ENCODE measurements at regions not wholly inside any gene's neighbourhood (a gene's known extent, or its start where the extent isn't known, plus 50 kb on each side); places are given as distances from the start of the nearest gene placed in this dataset.

DNA sequence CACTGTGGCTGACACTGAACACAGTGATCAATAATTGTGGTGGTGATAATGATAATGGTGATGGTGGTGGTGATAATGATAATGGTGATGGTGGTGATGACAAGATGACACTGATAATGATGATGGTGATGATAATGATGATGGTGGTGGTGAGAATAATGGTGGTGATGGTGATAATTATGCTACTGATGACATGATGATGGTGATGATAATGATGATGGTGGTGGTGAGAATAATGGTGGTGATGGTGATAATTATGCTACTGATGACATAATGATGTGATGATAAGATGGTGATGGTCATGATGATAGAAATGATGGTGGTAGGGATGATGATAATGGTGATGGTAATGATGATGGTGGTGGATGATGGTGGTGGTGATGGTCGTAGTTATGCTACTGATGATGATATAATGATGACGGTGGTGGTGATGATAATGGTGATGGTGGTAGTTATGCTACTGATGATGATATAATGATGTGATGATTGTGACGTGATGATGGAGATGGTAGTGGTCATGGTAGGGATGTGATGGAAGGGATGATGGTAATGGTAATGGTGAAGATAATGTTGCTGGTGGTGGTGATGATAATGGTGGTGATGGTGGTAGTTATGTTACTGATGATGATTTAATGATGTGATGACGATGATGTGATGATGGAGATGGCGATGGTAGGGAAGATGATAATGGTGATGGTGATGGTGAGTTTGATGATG, 356.5 kb upstream of the CDH4 start:
- H3K9me3 Mint-ChIP-seq (ENCODE audit: unreplicated experiment): no peaks in the 10 kb centered on the region
- no peaks in the 10 kb centered on the region for H3K36me3 Mint-ChIP-seq (ENCODE audit: unreplicated experiment)
- H3K27me3 Mint-ChIP-seq (ENCODE audit: unreplicated experiment): no peaks in the 10 kb centered on the region
- H3K4me3 Mint-ChIP-seq (ENCODE audit: unreplicated experiment): no peak overlapping the region
- no peak for DNase-seq
- no peaks in the 10 kb centered on the region for H3K4me1 Mint-ChIP-seq (ENCODE audit: low read depth, unreplicated experiment)
- TF ChIP-seq CTCF (IDR thresholded peaks at IDR 0.05; ENCODE audit: partially characterized antibody, unreplicated experiment): no peak
- H3K27ac Mint-ChIP-seq (ENCODE audit: unreplicated experiment): no peak overlapping the region

DNA sequence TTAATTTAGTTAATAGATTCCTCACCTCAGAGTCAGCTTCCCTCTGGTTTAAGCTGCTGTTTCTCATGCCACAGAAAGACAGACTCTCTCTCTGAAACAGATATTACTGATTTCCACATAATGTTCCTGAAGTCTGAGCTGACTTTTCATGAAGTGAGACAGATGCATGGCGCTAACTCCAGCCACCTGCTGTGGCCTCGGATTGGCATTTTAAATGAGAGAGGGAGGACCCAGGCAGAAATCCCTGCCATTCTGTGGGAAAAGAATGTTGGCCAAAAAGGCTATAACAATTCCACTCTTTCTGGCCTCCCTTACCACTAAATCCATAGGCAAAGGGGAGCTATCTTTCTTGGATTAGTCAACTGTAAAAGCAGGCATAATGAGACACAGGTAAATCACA, 354.1 kb upstream of the CDH4 start:
- H3K27me3 Mint-ChIP-seq (ENCODE audit: unreplicated experiment): peaks cover 4% of the 10 kb centered on the region
- H3K4me3 Mint-ChIP-seq (ENCODE audit: unreplicated experiment): no peak overlapping the region
- DNase-seq: no peak
- H3K36me3 Mint-ChIP-seq (ENCODE audit: unreplicated experiment): peaks cover 7% of the 10 kb centered on the region
- TF ChIP-seq CTCF (IDR thresholded peaks at IDR 0.05; ENCODE audit: partially characterized antibody, unreplicated experiment): no peak
- no peaks in the 10 kb centered on the region for H3K4me1 Mint-ChIP-seq (ENCODE audit: low read depth, unreplicated experiment)
- no peak overlapping the region for H3K27ac Mint-ChIP-seq (ENCODE audit: unreplicated experiment)
- peaks cover 2% of the 10 kb centered on the region for H3K9me3 Mint-ChIP-seq (ENCODE audit: unreplicated experiment)

DNA sequence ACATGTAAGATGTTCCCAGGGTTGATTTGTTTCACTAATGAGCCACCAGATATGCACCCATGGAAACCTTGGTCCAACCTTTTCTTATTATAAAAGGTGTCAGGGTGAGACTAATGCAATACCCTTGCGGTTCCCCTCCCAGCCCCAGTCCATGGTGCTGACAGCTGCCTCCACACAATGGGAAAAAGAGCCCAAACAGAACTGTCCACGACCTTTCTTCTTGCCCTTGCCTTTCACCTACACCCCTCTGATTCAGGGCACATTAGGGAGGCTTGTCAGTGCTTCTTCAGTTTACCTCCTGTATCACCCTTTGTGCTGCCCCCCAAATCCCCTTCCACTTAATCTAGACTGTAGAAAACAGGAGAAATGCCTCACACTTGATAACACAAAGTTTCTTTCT, 352.7 kb upstream of the CDH4 start:
- no peak for TF ChIP-seq CTCF (IDR thresholded peaks at IDR 0.05; ENCODE audit: partially characterized antibody, unreplicated experiment)
- H3K27me3 Mint-ChIP-seq (ENCODE audit: unreplicated experiment): peaks cover 4% of the 10 kb centered on the region
- H3K36me3 Mint-ChIP-seq (ENCODE audit: unreplicated experiment): peaks cover 7% of the 10 kb centered on the region
- peaks cover 2% of the 10 kb centered on the region for H3K9me3 Mint-ChIP-seq (ENCODE audit: unreplicated experiment)
- no peak for DNase-seq
- H3K4me1 Mint-ChIP-seq (ENCODE audit: low read depth, unreplicated experiment): no peaks in the 10 kb centered on the region
- no peak overlapping the region for H3K27ac Mint-ChIP-seq (ENCODE audit: unreplicated experiment)
- no peak overlapping the region for H3K4me3 Mint-ChIP-seq (ENCODE audit: unreplicated experiment)

GRCh38 chr20:60900618-60901017, 351.4 kb upstream of the CDH4 start:
- no peak overlapping the region for H3K4me3 Mint-ChIP-seq (ENCODE audit: unreplicated experiment)
- no peak for TF ChIP-seq CTCF (IDR thresholded peaks at IDR 0.05; ENCODE audit: partially characterized antibody, unreplicated experiment)
- no peak overlapping the region for H3K27ac Mint-ChIP-seq (ENCODE audit: unreplicated experiment)
- H3K9me3 Mint-ChIP-seq (ENCODE audit: unreplicated experiment): peaks cover 2% of the 10 kb centered on the region
- peaks cover 7% of the 10 kb centered on the region for H3K36me3 Mint-ChIP-seq (ENCODE audit: unreplicated experiment)
- H3K27me3 Mint-ChIP-seq (ENCODE audit: unreplicated experiment): peaks cover 4% of the 10 kb centered on the region
- H3K4me1 Mint-ChIP-seq (ENCODE audit: low read depth, unreplicated experiment): no peaks in the 10 kb centered on the region
- DNase-seq: no peak

GRCh38 chr20:60901831-60902230, 350.2 kb upstream of the CDH4 start:
- no peak for TF ChIP-seq CTCF (IDR thresholded peaks at IDR 0.05; ENCODE audit: partially characterized antibody, unreplicated experiment)
- Mint-ChIP-seq H3K9me3 (ENCODE audit: unreplicated experiment) (peaks cover 2% of the 10 kb centered on the region), H3K27ac (ENCODE audit: unreplicated experiment) (peak overlapping the region; percentile 1), H3K36me3 (ENCODE audit: unreplicated experiment) (peaks cover 7% of the 10 kb centered on the region), H3K27me3 (ENCODE audit: unreplicated experiment) (peaks cover 4% of the 10 kb centered on the region), H3K4me1 (ENCODE audit: low read depth, unreplicated experiment) (no peaks in the 10 kb centered on the region), H3K4me3 (ENCODE audit: unreplicated experiment) (no peak overlapping the region)
- no peak for DNase-seq
